A673 (cell line): ENCODE measurements at regions not wholly inside any gene's neighbourhood (a gene's known extent, or its start where the extent isn't known, plus 50 kb on each side); places are given as distances from the start of the nearest gene placed in this dataset.
"Not testable (repeated sequence)": the region's sequence is repeated elsewhere in the genome, so short reads cannot be mapped to it uniquely, and the experiment has no call there.

Experiments
- BruUV-seq: library from RNA; stranded (reverse); fragments of 400-500 nt; replicated peaks from 2 replicates; lab custom pipeline; 2021; lab: Mats Ljungman, UMichigan
- CTCF ChIA-PET: fragments of 300-600 bp; sonication (Branson Sonifier 250); formaldehyde crosslinking; loops from one replicate; lab custom pipeline; 2022; ENCODE audit warnings: antibody characterized with exemption; lab: Charles Lee
- POLR2A ChIA-PET: fragments of 300-600 bp; sonication (Branson Sonifier 250); formaldehyde crosslinking; loops from one replicate; lab custom pipeline; 2022; ENCODE audit warnings: antibody characterized with exemption; ENCODE audit not compliant: low non-redundant PET; lab: Charles Lee
- DNase-seq: peaks from one replicate; pipeline ENCODE4 v3.0.0-alpha.2; 2015; ENCODE audit warnings: low spot score
- H3K27ac ChIP-seq: fragments of 200-600 bp; sonication (generic); 2 replicates; pipeline ENCODE4 v1.5.1; 2016; ENCODE audit warnings: mixed run types, low read depth, mild to moderate bottlenecking, mixed read lengths, antibody characterized with exemption, low read length; ENCODE audit not compliant: poor library complexity, severe bottlenecking
- H3K27me3 ChIP-seq: fragments of 200-600 bp; sonication (generic); replicated peaks from 2 replicates; pipeline ENCODE4 v1.6.1; 2017; ENCODE audit warnings: mixed run types, low read depth, mild to moderate bottlenecking, mixed read lengths, antibody characterized with exemption, low read length; ENCODE audit not compliant: insufficient read depth, poor library complexity
- H3K36me3 ChIP-seq: fragments of 200-600 bp; sonication (generic); 2 replicates; pipeline ENCODE4 v1.6.1; 2016; ENCODE audit warnings: mixed run types, mild to moderate bottlenecking, mixed read lengths, antibody characterized with exemption, low read length; ENCODE audit not compliant: insufficient read depth, poor library complexity, severe bottlenecking
- H3K4me1 ChIP-seq: fragments of 200-600 bp; sonication (generic); 2 replicates; pipeline ENCODE4 v1.6.1; 2017; ENCODE audit warnings: mixed run types, mild to moderate bottlenecking, mixed read lengths, antibody characterized with exemption, low read length; ENCODE audit not compliant: insufficient read depth, poor library complexity, severe bottlenecking
- H3K4me3 ChIP-seq: fragments of 200-600 bp; sonication (generic); 2 replicates; pipeline ENCODE4 v1.5.1; 2016; ENCODE audit warnings: low read depth, mixed run types, mild to moderate bottlenecking, mixed read lengths, low read length; ENCODE audit not compliant: poor library complexity, severe bottlenecking
- H3K9me3 ChIP-seq: fragments of 200-600 bp; sonication (generic); 2 replicates; pipeline ENCODE4 v1.6.1; 2016; ENCODE audit warnings: mixed run types, low read depth, mild to moderate bottlenecking, mixed read lengths, antibody characterized with exemption, low read length; ENCODE audit not compliant: poor library complexity, severe bottlenecking
- intact Hi-C: fragments of 100-400 bp; cut with micrococcal nuclease; formaldehyde crosslinking; loops from one replicate; pipeline ENCODE4 v1.10.0; 2022; ENCODE audit not compliant: unreplicated experiment

- POLR2A ChIA-PET, H3K9me3 ChIP-seq, H3K27ac ChIP-seq, CTCF ChIA-PET, H3K4me3 ChIP-seq, H3K4me1 ChIP-seq, DNase-seq, intact Hi-C loops, H3K27me3 ChIP-seq, BruUV-seq, H3K36me3 ChIP-seq: not testable (repeated sequence)
These were observed 323.8 kb upstream of the PLGLB2 start for GRCh38 chr2:87423796-87424762.

GRCh38 chr2:87424763-87425154 is 323.1 kb upstream of the PLGLB2 start:
- intact Hi-C loops, H3K27me3 ChIP-seq, H3K9me3 ChIP-seq, CTCF ChIA-PET, DNase-seq, H3K36me3 ChIP-seq, POLR2A ChIA-PET, H3K4me3 ChIP-seq, H3K4me1 ChIP-seq, H3K27ac ChIP-seq, BruUV-seq: not testable (repeated sequence)

- H3K27ac ChIP-seq, H3K27me3 ChIP-seq, DNase-seq, H3K9me3 ChIP-seq, CTCF ChIA-PET, H3K4me1 ChIP-seq, BruUV-seq, H3K36me3 ChIP-seq, intact Hi-C loops, H3K4me3 ChIP-seq, POLR2A ChIA-PET: not testable (repeated sequence)
These were observed 322.7 kb upstream of the PLGLB2 start for GRCh38 chr2:87425191-87425590.

GRCh38 chr2:87425717-87426116 is 322.2 kb upstream of the PLGLB2 start:
- H3K27me3 ChIP-seq, H3K36me3 ChIP-seq, BruUV-seq, H3K9me3 ChIP-seq, intact Hi-C loops, POLR2A ChIA-PET, CTCF ChIA-PET, H3K27ac ChIP-seq, H3K4me3 ChIP-seq, H3K4me1 ChIP-seq, DNase-seq: not testable (repeated sequence)

GRCh38 chr2:87428452-87429130 is 319.3 kb upstream of the PLGLB2 start:
- BruUV-seq, H3K27ac ChIP-seq, CTCF ChIA-PET, H3K27me3 ChIP-seq, DNase-seq, H3K4me1 ChIP-seq, H3K9me3 ChIP-seq, H3K36me3 ChIP-seq, H3K4me3 ChIP-seq, POLR2A ChIA-PET, intact Hi-C loops: not testable (repeated sequence)

GRCh38 chr2:87429206-87429930 is 318.5 kb upstream of the PLGLB2 start:
- H3K27ac ChIP-seq, H3K4me1 ChIP-seq, intact Hi-C loops, H3K27me3 ChIP-seq, DNase-seq, H3K36me3 ChIP-seq, BruUV-seq, H3K4me3 ChIP-seq, CTCF ChIA-PET, POLR2A ChIA-PET, H3K9me3 ChIP-seq: not testable (repeated sequence)

- BruUV-seq, H3K27ac ChIP-seq, H3K27me3 ChIP-seq, H3K4me1 ChIP-seq, H3K9me3 ChIP-seq, DNase-seq, H3K4me3 ChIP-seq, intact Hi-C loops, POLR2A ChIA-PET, CTCF ChIA-PET, H3K36me3 ChIP-seq: not testable (repeated sequence)
These were observed 318.0 kb upstream of the PLGLB2 start for GRCh38 chr2:87429931-87430275.
